ENCODE measurements at regions not wholly inside any gene's neighbourhood (a gene's known extent, or its start where the extent isn't known, plus 50 kb on each side); places are given as distances from the start of the nearest gene placed in this dataset.
"Not testable (repeated sequence)": the region's sequence is repeated elsewhere in the genome, so short reads cannot be mapped to it uniquely, and the experiment has no call there.

DNA sequence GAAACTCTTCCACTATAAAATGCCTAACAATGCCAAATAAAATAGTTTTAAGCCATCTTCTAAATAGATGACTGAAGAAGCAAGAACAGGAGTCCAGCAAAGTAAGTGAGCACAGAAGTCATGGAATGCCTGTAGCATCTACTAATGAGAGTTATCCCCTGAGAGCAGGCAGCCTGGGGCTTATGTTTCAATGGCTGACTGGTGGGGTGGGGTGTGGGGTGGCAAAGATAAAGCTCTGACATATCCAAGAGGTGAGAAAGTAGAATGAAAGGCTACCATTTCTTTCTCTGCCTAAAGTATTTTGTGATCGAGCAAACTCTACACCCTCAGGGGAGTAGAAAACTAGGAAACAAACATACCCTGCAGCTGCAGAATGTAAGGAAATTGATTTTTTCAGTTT, 348.8 kb downstream of the TFAP2B start:
- Histone ChIP-seq H3K9me3 (replicated peaks) (peaks cover 59% of the 10 kb centered on the region), H3K27me3 (ENCODE audit: low read depth) (no peaks in the 10 kb centered on the region), H3K36me3 (no peaks in the 10 kb centered on the region), H3K4me1 (no peaks in the 10 kb centered on the region), H3K4me3 (no peak overlapping the region), H3K27ac (replicated peaks) (no peak overlapping the region)
- intact Hi-C loops (cut with micrococcal nuclease), result no loop called here
- DNase-seq, result no peak
- TF ChIP-seq CTCF (IDR thresholded peaks at IDR 0.05; ENCODE audit: borderline replicate concordance), result no peak

DNA sequence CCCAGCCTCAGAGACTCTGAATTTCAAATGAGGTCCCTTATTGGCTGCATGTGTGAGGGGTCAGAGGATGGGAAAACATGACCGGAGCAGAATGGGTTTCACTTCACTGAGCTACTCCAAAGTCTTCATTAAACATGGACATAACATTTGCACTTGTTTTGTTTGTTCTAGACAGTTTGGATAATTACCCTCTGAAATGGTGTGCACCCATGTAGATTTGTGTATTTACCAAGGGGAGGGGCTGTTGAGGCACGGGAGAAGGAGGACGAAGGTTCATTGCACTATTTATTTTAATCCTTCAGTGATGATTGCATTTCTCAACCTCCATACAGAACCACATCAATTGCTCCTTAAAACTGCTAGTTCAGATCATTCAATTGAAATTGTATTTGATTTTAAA, 364.2 kb downstream of the TFAP2B start:
- Histone ChIP-seq H3K4me3 (no peak overlapping the region), H3K9me3 (replicated peaks) (peaks cover 7% of the 10 kb centered on the region), H3K4me1 (no peaks in the 10 kb centered on the region), H3K27ac (replicated peaks) (no peak overlapping the region), H3K27me3 (ENCODE audit: low read depth) (no peaks in the 10 kb centered on the region), H3K36me3 (no peaks in the 10 kb centered on the region)
- intact Hi-C loops (cut with micrococcal nuclease), result no loop called here
- no peak for TF ChIP-seq CTCF (IDR thresholded peaks at IDR 0.05; ENCODE audit: borderline replicate concordance)
- no peak for DNase-seq

- H3K27ac ChIP-seq (replicated peaks), result no peak overlapping the region
- TF ChIP-seq CTCF (IDR thresholded peaks at IDR 0.05; ENCODE audit: borderline replicate concordance), result no peak
- peaks cover 8% of the 10 kb centered on the region for H3K9me3 ChIP-seq (replicated peaks)
- intact Hi-C loops (cut with micrococcal nuclease), result no loop called here
- H3K36me3 ChIP-seq, result no peaks in the 10 kb centered on the region
- H3K4me1 ChIP-seq, result no peaks in the 10 kb centered on the region
- no peak overlapping the region for H3K4me3 ChIP-seq
- DNase-seq, result no peak
- H3K27me3 ChIP-seq (ENCODE audit: low read depth), result no peaks in the 10 kb centered on the region
Measured at GRCh38 chr6:51184046-51184445, 365.4 kb downstream of the TFAP2B start.

GRCh38 chr6:51193163-51193562, 374.5 kb downstream of the TFAP2B start:
- H3K27me3 ChIP-seq (ENCODE audit: low read depth); H3K9me3 ChIP-seq (replicated peaks); intact Hi-C loops (cut with micrococcal nuclease); H3K36me3 ChIP-seq; H3K4me1 ChIP-seq; H3K27ac ChIP-seq (replicated peaks); H3K4me3 ChIP-seq; DNase-seq: not testable (repeated sequence)

DNA sequence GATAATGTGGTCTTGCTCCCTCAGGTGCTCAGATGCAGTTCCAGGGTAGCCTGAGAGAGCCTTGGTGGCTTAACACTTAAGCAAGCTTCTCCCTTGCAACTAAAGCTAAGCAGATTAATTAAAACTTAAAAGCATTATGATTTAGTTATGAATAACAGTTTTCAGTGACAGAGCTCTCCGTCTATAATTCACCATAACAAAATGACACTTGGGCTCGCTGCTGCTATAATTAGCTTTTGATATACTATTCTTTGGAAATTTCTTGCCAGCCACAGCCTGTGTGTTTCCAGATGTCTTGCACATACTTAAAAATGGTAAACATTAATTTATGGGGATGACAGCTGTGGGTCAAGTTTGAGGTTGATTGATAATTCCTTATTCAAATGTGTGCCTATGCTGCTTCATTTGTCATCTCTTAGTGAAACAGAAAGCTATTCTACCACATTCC, 380.5 kb downstream of the TFAP2B start:
- Histone ChIP-seq H3K4me1 (no peaks in the 10 kb centered on the region), H3K27ac (replicated peaks) (no peak overlapping the region), H3K36me3 (no peaks in the 10 kb centered on the region), H3K4me3 (no peak overlapping the region), H3K9me3 (replicated peaks) (no peaks in the 10 kb centered on the region), H3K27me3 (ENCODE audit: low read depth) (no peaks in the 10 kb centered on the region)
- no peak for DNase-seq
- intact Hi-C loops (cut with micrococcal nuclease), result no loop called here
- TF ChIP-seq CTCF (IDR thresholded peaks at IDR 0.05; ENCODE audit: borderline replicate concordance), result no peak

- Histone ChIP-seq H3K9me3 (replicated peaks) (no peaks in the 10 kb centered on the region), H3K4me1 (no peaks in the 10 kb centered on the region), H3K27me3 (ENCODE audit: low read depth) (no peaks in the 10 kb centered on the region), H3K27ac (replicated peaks) (no peak overlapping the region), H3K4me3 (no peak overlapping the region), H3K36me3 (no peaks in the 10 kb centered on the region)
- no peak for DNase-seq
- TF ChIP-seq CTCF (IDR thresholded peaks at IDR 0.05; ENCODE audit: borderline replicate concordance), result no peak
- intact Hi-C loops (cut with micrococcal nuclease), result no loop called here
Measured at GRCh38 chr6:51199733-51200260, 381.1 kb downstream of the TFAP2B start.
